Ishikawa (cell line): ENCODE measurements at regions not wholly inside any gene's neighbourhood (a gene's known extent, or its start where the extent isn't known, plus 50 kb on each side); places are given as distances from the start of the nearest gene placed in this dataset.

Experiments used
- CEBPB ChIP-seq: IDR thresholded peaks from 2 replicates; pipeline ENCODE4 v1.6.1; 2012
- FOXM1 ChIP-seq: IDR thresholded peaks from 2 replicates; pipeline ENCODE4 v1.6.1; 2012; ENCODE audit warnings: low read depth, borderline replicate concordance
- NFIC ChIP-seq: IDR thresholded peaks from 2 replicates; pipeline ENCODE4 v1.6.1; 2012
- RAD21 ChIP-seq: IDR thresholded peaks from 2 replicates; pipeline ENCODE4 v1.6.1; 2012; ENCODE audit warnings: low read depth
- REST ChIP-seq: IDR thresholded peaks from 2 replicates; pipeline ENCODE4 v1.6.1; 2012; ENCODE audit warnings: low read depth, mild to moderate bottlenecking
- TAF1 ChIP-seq: IDR thresholded peaks from 2 replicates; pipeline ENCODE4 v1.6.1; 2012; ENCODE audit warnings: low read depth, mild to moderate bottlenecking
- TCF12 ChIP-seq: IDR thresholded peaks from 2 replicates; pipeline ENCODE4 v1.6.1; 2012; ENCODE audit warnings: low read depth
- TEAD4 ChIP-seq: IDR thresholded peaks from 2 replicates; pipeline ENCODE4 v1.6.1; 2012
- USF1 ChIP-seq: IDR thresholded peaks from 2 replicates; pipeline ENCODE4 v1.6.1; 2012
- ZBTB7A ChIP-seq: IDR thresholded peaks from 2 replicates; pipeline ENCODE4 v1.6.1; 2012; ENCODE audit warnings: low read depth

DNA sequence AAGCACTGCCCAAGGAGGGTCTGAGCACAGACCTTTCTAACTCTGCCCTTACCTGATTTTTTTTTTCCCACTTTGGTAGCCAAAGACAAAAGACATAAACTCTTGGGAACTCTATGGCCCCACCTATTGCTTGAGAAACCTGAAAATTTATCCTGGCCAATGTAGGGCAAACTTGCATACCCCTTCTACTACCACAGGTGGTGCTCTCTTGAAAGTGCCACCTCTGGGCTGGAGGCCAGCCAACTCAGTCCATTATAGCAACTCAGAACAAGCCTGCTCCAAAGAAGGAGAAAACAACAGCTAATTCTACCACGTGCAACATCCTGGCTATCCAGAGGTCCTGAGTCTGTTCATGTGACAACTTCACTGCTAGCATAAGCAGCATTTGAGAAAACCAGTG is 55.7 kb upstream of the ABCD2 start:
- TF ChIP-seq TEAD4 (no peak), FOXM1 (no peak), NFIC (0 out of 2 replicates have a peak, but pooled peaks have one; percentile 16), RAD21 (0 out of 2 replicates have a peak, but pooled peaks have one; percentile 6), ZBTB7A (no peak)

- TF ChIP-seq TCF12 (no peak), USF1 (no peak), REST (no peak)
Measured at GRCh38 chr12:39672976-39673375, 53.4 kb upstream of the ABCD2 start.

- no peak for TF ChIP-seq TAF1
- no peak for TF ChIP-seq CEBPB
- TF ChIP-seq ZBTB7A, result no peak
- no peak for TF ChIP-seq TCF12
- no peak for TF ChIP-seq REST
Measured at GRCh38 chr12:39671898-39672875, 52.6 kb upstream of the ABCD2 start.
